ENCODE measurements at regions not wholly inside any gene's neighbourhood (a gene's known extent, or its start where the extent isn't known, plus 50 kb on each side); places are given as distances from the start of the nearest gene placed in this dataset.

GRCh38 chrX:107563824-107564223, 64.5 kb upstream of the PRPS1 start:
- no peak for TF ChIP-seq NR2C2 (IDR thresholded peaks at IDR 0.05; ENCODE audit: borderline replicate concordance, control insufficient read depth, insufficient read length, low read depth)
- TF ChIP-seq MYB (IDR thresholded peaks at IDR 0.05; ENCODE audit: borderline replicate concordance, low read depth, low read length) = no peak
- no peak for TF ChIP-seq POLR2AphosphoS5 (IDR thresholded peaks at IDR 0.05; ENCODE audit: low read length)
- no peak for TF ChIP-seq NFYB (IDR thresholded peaks at IDR 0.05; ENCODE audit: insufficient read depth, low read depth, low read length)
- no peak for TF ChIP-seq CBX3 (IDR thresholded peaks at IDR 0.05; ENCODE audit: borderline replicate concordance, low read depth)
